Prostate gland (tissue), 2 donors: ENCODE measurements at regions not wholly inside any gene's neighbourhood (a gene's known extent, or its start where the extent isn't known, plus 50 kb on each side); places are given as distances from the start of the nearest gene placed in this dataset.
"Not testable (repeated sequence)": the region's sequence is repeated elsewhere in the genome, so short reads cannot be mapped to it uniquely, and the experiment has no call there.

Experiments
- DNase-seq: peaks from one replicate; pipeline ENCODE4 v3.0.0-alpha.2; 2019; ENCODE audit warnings: low spot score
- H3K27ac ChIP-seq, 2 donors: fragments of 200-600 bp; sonication (generic); 2 replicates each; pipeline ENCODE4 v1.5.1; 2017 to 2019
- H3K27me3 ChIP-seq: fragments of 200-600 bp; sonication (generic); replicated peaks from 2 replicates; pipeline ENCODE4 v1.5.1; 2019; ENCODE audit not compliant: insufficient read depth
- H3K36me3 ChIP-seq, 2 donors: fragments of 200-600 bp; sonication (generic); 1 replicate in 1 of 2; 2 replicates in 1 of 2; pipeline versions ENCODE4 v1.5.1 to v1.8.1; 2017 to 2019
- H3K4me1 ChIP-seq: fragments of 200-600 bp; sonication (generic); replicated peaks from 2 replicates; pipeline ENCODE4 v1.5.1; 2019
- H3K4me3 ChIP-seq, 2 donors: fragments of 200-600 bp; sonication (generic); 2 replicates each; pipeline ENCODE4 v1.5.1; 2017 to 2019
- H3K9me3 ChIP-seq: fragments of 200-600 bp; sonication (generic); 2 replicates; pipeline ENCODE4 v1.5.1; 2017
- CTCF ChIP-seq, 4 experiments: fragments of 200-600 bp in 2 of 4; fragments of 450-650 bp in 2 of 4; sonication (generic) in 2 of 4; IDR thresholded peaks; 1 replicate in 3 of 4; 2 replicates in 1 of 4; pipeline ENCODE4 v1.5.1; 2016 to 2019; ENCODE audit warnings: antibody characterized with exemption in 4 of 4, mild to moderate bottlenecking in 2 of 4, moderate library complexity in 2 of 4
- POLR2A ChIP-seq: fragments of 450-650 bp; IDR thresholded peaks from one replicate; pipeline ENCODE4 v1.6.1; 2016; ENCODE audit warnings: antibody characterized with exemption, mild to moderate bottlenecking
- POLR2AphosphoS5 ChIP-seq: sonication (generic); formaldehyde crosslinking; IDR thresholded peaks from one replicate; pipeline ENCODE4 v1.6.1; 2017; ENCODE audit warnings: antibody characterized with exemption
- WGBS: methylation state at CpG from one replicate; pipeline ENCODE4 v1.1.5; 2018; 5-methylcytosine and 5-hydroxymethylcytosine counted together
- intact Hi-C: fragments of 100-400 bp; cut with DNase I; formaldehyde crosslinking; loops from one replicate; pipeline ENCODE4 v1.14.2; 2022

GRCh38 chr2:136696438-136696837 is 68.9 kb upstream of the THSD7B start:
- Histone ChIP-seq H3K4me3 (no peak overlapping the region), H3K4me1 (no peaks in the 10 kb centered on the region), H3K36me3 (no peaks in the 10 kb centered on the region), H3K27ac (no peak overlapping the region), H3K9me3 (no peaks in the 10 kb centered on the region), H3K27me3 (no peaks in the 10 kb centered on the region)
- no peak for DNase-seq
- TF ChIP-seq CTCF (IDR thresholded peaks at IDR 0.05) (no peak), POLR2A (no peak), POLR2AphosphoS5 (no peak)
- WGBS = 98% methylated on average over 2 of the region's 2 CpGs
- intact Hi-C loops = no loop called here

- no peaks in the 10 kb centered on the region for H3K27me3 ChIP-seq
- H3K27ac ChIP-seq = no peak overlapping the region
- H3K4me3 ChIP-seq = no peak overlapping the region
- H3K4me1 ChIP-seq = no peaks in the 10 kb centered on the region
- intact Hi-C loops = no loop called here
- TF ChIP-seq CTCF (IDR thresholded peaks at IDR 0.05) (no peak), POLR2A (no peak), POLR2AphosphoS5 (no peak)
- no peaks in the 10 kb centered on the region for H3K9me3 ChIP-seq
- no peaks in the 10 kb centered on the region for H3K36me3 ChIP-seq
- 72% methylated on average over 5 of the region's 5 CpGs for WGBS
- no peak for DNase-seq
Measured at GRCh38 chr2:136693966-136694365, 71.4 kb upstream of the THSD7B start.

GRCh38 chr2:136680079-136680478 is 85.3 kb upstream of the THSD7B start:
- 57% methylated on average over 1 of the region's 1 CpG for WGBS
- DNase-seq, H3K27me3 ChIP-seq, H3K36me3 ChIP-seq, H3K4me1 ChIP-seq, H3K27ac ChIP-seq, H3K4me3 ChIP-seq, H3K9me3 ChIP-seq, intact Hi-C loops: not testable (repeated sequence)

GRCh38 chr2:136665736-136666135 is 99.6 kb upstream of the THSD7B start:
- H3K27me3 ChIP-seq = no peaks in the 10 kb centered on the region
- H3K36me3 ChIP-seq = no peaks in the 10 kb centered on the region
- no peak for TF ChIP-seq CTCF (IDR thresholded peaks at IDR 0.05)
- TF ChIP-seq POLR2A = no peak
- TF ChIP-seq POLR2AphosphoS5 = no peak
- H3K9me3 ChIP-seq = no peaks in the 10 kb centered on the region
- no peak overlapping the region for H3K27ac ChIP-seq
- H3K4me3 ChIP-seq = no peak overlapping the region
- DNase-seq = no peak
- intact Hi-C loops = no loop called here
- WGBS = 71% methylated on average over 3 of the region's 3 CpGs
- H3K4me1 ChIP-seq = no peaks in the 10 kb centered on the region

GRCh38 chr2:136664713-136665405 is 100.5 kb upstream of the THSD7B start:
- no peak for TF ChIP-seq CTCF (IDR thresholded peaks at IDR 0.05)
- no peak for TF ChIP-seq POLR2A
- no peak for TF ChIP-seq POLR2AphosphoS5
- Histone ChIP-seq H3K9me3 (no peaks in the 10 kb centered on the region), H3K36me3 (no peaks in the 10 kb centered on the region), H3K4me3 (no peak overlapping the region), H3K27me3 (no peaks in the 10 kb centered on the region), H3K27ac (no peak overlapping the region), H3K4me1 (no peaks in the 10 kb centered on the region)
- no peak for DNase-seq
- intact Hi-C loops = no loop called here
- 83% methylated on average over 10 of the region's 10 CpGs for WGBS
